ENCODE measurements at regions not wholly inside any gene's neighbourhood (a gene's known extent, or its start where the extent isn't known, plus 50 kb on each side); places are given as distances from the start of the nearest gene placed in this dataset.

- no TSS peak for BruUV-seq (replicated peaks)
- ChIA-PET POLR2A (interaction anchor here (0.6 kb wide), 1 partner anchor 181 kb away, joined by 4 read pairs; no protein-coding TSS in a partner anchor), CTCF (ENCODE audit: low intra/inter-chr PET ratio) (no interaction called here)
- intact Hi-C loops (cut with micrococcal nuclease) (no loop called here), in situ Hi-C loops (cut with MboI) (no loop called here)
- H3K9me1 ChIP-seq (ENCODE audit: control insufficient read depth, insufficient read depth, low read length) = no peaks in the 10 kb centered on the region
- H3K27ac ChIP-seq (ENCODE audit: extremely low read depth, low read depth, low read length) = no peak overlapping the region
- no peaks in the 10 kb centered on the region for H3K27me3 ChIP-seq (ENCODE audit: control insufficient read depth in 2 of 2, insufficient read depth in 2 of 2, low read length in 2 of 2)
- no peaks in the 10 kb centered on the region for H3K79me2 ChIP-seq (ENCODE audit: control insufficient read depth, insufficient read depth, low read length)
- 2% methylated on average over 10 of the region's 11 CpGs for WGBS (ENCODE audit: insufficient coverage, low coverage, missing lambda C conversion rate)
- no peak overlapping the region for H3K4me2 ChIP-seq (ENCODE audit: insufficient read depth, low read length)
- no peaks in the 10 kb centered on the region for H3K4me1 ChIP-seq (replicated peaks in 1 of 2; ENCODE audit: control insufficient read depth in 2 of 2, insufficient read depth in 2 of 2, low read length in 2 of 2)
- H2AFZ ChIP-seq (ENCODE audit: low read depth, low read length) = no peak overlapping the region
- H4K20me1 ChIP-seq (replicated peaks; ENCODE audit: control insufficient read depth, insufficient read depth, low read length) = 0 out of 2 replicates have a peak, but pooled peaks cover 4% of the 10 kb centered on the region
- H3K4me3 ChIP-seq = no peak overlapping the region
- DNase-seq (ENCODE audit: extremely low read depth in 1 of 4, low spot score in 3 of 4) (no peak), ATAC-seq (no peak), FAIRE-seq (no peak)
- H3K9ac ChIP-seq (ENCODE audit: insufficient read depth in 1 of 2, low read depth in 2 of 2, low read length in 2 of 2) = no peak overlapping the region
- TF ChIP-seq BCL6 (CRISPR knock-in tag; IDR thresholded peaks at IDR 0.05) = no peak
- TF ChIP-seq ZNF431 (CRISPR knock-in tag; IDR thresholded peaks at IDR 0.05) = no peak
- TF ChIP-seq HDAC6 (IDR thresholded peaks at IDR 0.05; ENCODE audit: low read depth, low read length) = no peak
- TF ChIP-seq ZNF239 (CRISPR knock-in tag; IDR thresholded peaks at IDR 0.05) = no peak
- TF ChIP-seq, protein P1, sequence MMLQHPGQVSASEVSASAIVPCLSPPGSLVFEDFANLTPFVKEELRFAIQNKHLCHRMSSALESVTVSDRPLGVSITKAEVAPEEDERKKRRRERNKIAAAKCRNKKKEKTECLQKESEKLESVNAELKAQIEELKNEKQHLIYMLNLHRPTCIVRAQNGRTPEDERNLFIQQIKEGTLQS (IDR thresholded peaks at IDR 0.05) = no peak
- TF ChIP-seq, protein P1 (CRISPR knock-in tag; conservative IDR thresholded peaks at IDR 0.05) = no peak
- no peaks in the 10 kb centered on the region for H3K36me3 ChIP-seq (ENCODE audit: control insufficient read depth, insufficient read depth, low read length)
- no peaks in the 10 kb centered on the region for H3K9me3 ChIP-seq (replicated peaks; ENCODE audit: control insufficient read depth, insufficient read depth, low read depth, low read length)
These were observed 129.1 kb downstream of the AIPL1 start for GRCh38 chr17:6305613-6306360.

Data from K562 (cell line).